ENCODE measurements at regions not wholly inside any gene's neighbourhood (a gene's known extent, or its start where the extent isn't known, plus 50 kb on each side); places are given as distances from the start of the nearest gene placed in this dataset.

DNA sequence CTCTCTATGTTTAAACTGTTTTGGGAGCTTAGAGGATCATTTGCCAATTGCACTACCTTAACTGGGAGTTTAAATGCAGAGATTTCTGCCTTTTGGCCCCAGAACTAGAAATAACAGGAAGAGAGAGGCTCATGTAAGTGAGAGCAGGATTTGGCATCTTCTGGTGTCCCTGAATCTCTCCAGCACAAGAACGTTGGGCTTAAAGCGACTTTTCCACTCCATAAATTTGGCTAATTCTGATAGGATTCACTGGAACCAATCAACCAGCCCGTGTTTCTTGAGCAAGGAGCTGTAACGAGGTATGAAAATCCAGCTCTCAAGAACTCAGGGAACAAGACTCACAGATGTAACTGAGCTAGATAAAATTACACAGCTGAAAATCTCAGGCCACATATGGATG is 181.0 kb downstream of the C1D start (continued):
- no peak for TF ChIP-seq DMTF1 (CRISPR knock-in tag; IDR thresholded peaks at IDR 0.05)
- TF ChIP-seq, protein P1, sequence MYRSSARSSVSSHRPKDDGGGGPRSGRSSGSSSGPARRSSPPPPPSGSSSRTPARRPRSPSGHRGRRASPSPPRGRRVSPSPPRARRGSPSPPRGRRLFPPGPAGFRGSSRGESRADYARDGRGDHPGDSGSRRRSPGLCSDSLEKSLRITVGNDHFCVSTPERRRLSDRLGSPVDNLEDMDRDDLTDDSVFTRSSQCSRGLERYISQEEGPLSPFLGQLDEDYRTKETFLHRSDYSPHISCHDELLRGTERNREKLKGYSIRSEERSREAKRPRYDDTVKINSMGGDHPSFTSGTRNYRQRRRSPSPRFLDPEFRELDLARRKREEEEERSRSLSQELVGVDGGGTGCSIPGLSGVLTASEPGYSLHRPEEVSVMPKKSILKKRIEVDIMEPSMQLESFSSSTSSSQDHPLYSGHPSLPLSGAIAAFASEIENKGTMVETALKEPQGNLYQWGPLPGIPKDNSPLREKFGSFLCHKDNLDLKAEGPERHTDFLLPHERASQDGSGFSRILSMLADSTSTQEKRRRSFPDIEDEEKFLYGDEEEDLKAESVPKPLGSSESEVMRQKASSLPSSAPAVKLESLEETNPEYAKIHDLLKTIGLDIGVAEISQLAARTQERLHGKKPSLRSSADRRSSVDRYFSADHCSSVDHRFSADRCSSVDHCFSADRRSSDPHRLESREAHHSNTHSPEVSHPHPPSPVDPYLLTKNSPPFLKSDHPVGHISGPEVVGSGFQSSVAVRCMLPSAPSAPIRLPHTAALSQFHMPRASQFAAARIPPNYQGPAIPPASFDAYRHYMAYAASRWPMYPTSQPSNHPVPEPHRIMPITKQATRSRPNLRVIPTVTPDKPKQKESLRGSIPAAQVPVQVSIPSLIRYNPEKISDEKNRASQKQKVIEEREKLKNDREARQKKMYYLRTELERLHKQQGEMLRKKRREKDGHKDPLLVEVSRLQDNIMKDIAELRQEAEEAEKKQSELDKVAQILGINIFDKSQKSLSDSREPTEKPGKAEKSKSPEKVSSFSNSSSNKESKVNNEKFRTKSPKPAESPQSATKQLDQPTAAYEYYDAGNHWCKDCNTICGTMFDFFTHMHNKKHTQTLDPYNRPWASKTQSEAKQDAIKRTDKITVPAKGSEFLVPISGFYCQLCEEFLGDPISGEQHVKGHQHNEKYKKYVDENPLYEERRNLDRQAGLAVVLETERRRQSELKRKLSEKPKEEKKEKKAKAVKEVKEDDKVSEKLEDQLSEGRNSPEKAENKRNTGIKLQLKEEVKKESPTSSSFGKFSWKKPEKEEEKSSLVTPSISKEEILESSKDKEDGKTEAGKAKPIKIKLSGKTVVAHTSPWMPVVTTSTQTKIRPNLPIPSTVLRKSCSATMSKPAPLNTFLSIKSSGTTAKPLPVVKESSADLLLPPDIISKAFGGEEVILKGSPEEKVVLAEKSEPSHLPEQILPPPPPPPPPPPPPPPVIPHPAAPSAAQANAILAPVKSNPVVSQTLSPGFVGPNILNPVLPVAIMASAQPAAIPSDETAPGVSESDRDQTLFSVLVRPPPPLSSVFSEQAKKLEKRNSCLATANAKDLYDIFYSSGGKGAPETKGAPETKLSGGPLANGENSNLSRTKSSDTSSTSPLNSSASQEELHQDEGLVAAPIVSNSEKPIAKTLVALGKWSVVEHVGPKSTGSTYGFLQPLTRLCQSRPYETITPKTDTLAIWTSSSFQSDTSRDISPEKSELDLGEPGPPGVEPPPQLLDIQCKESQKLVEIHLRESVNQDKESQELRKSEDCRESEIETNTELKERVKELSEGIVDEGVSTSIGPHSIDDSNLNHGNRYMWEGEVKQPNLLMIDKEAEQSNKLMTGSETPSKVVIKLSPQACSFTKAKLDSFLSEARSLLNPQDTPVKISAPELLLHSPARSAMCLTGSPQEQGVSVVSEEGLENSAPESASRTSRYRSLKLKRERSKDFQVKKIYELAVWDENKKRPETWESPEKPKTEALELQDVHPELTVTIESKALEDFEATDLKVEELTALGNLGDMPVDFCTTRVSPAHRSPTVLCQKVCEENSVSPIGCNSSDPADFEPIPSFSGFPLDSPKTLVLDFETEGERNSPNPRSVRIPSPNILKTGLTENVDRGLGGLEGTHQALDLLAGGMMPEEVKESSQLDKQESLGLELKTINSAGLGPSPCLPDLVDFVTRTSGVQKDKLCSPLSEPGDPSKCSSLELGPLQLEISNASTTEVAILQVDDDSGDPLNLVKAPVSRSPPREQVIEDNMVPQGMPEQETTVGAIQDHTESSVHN (CRISPR knock-in tag; IDR thresholded peaks at IDR 0.05) = no peak
- TF ChIP-seq TCF7L2 (IDR thresholded peaks at IDR 0.05; ENCODE audit: low read depth, low read length) = no peak
